ENCODE measurements at regions not wholly inside any gene's neighbourhood (a gene's known extent, or its start where the extent isn't known, plus 50 kb on each side); places are given as distances from the start of the nearest gene placed in this dataset.

DNA sequence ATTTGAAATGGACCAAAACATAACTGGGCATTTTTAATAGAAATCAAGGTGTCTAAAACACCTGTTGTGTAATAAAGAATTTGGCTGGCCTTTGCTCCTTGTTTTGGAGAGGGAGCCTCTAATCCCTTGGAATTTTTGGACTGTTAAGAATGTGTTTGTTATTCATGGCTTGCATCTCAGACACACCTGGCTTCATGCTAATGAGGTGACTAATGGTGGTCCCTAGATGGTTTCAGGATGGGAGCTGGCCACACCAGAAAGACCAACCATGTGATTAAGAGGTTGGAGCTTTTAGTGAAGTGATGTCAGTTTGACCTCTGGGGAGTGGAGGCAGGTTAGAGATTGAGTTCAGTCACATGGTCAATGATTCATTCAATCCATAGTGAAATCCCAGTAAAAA, 328.4 kb downstream of the DHX35 start:
- no peak for DNase-seq

DNA sequence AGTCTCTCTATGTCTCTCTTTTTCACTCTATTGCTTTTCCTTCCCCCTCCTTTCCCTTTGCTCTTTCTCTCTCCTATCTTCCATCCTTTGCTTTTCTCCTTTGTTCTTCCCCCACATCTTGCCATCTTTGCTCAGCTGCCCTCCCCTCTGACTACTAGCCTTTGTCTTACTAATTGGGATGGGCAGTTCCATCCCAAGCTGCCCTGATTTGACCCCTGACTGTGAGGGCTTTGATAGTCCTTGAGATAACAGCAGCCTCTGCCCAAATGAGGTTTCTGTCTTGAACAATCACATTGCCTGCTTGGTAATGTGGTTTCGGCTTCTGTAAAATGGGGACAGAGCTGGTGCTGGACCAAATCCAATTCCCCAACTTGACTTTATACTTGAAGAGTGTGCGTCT, 327.7 kb downstream of the DHX35 start:
- DNase-seq = no peak

GRCh38 chr20:39289316-39289715, 327.2 kb downstream of the DHX35 start:
- no peak for DNase-seq

GRCh38 chr20:39283464-39283863, 321.3 kb downstream of the DHX35 start:
- DNase-seq = no peak

GRCh38 chr20:39282619-39283092, 320.5 kb downstream of the DHX35 start:
- peak in 2 of 58 donors; percentile 2 to 13 for DNase-seq

DNA sequence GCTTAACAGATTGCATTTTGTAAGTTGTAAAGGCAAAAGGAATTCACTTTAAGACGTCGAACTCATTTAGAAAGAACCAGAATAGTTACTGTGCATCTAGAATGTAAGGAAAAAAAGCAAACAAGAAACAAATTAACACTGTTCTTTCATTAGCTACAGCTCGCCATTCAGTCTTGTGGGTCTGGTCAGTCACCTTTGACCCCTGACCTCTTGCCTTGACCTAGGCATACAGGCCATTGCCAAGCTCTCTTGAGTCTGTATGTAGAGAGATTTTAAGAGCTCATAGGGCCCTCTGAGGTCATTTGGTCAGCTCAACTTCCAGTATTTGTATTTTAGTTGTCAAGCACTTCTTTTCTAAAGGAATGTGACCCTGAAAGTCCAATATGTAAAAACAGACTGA, 318.7 kb downstream of the DHX35 start:
- no peak for DNase-seq

- no peak for DNase-seq
These were observed 316.2 kb downstream of the DHX35 start for GRCh38 chr20:39278230-39278788.

DNA sequence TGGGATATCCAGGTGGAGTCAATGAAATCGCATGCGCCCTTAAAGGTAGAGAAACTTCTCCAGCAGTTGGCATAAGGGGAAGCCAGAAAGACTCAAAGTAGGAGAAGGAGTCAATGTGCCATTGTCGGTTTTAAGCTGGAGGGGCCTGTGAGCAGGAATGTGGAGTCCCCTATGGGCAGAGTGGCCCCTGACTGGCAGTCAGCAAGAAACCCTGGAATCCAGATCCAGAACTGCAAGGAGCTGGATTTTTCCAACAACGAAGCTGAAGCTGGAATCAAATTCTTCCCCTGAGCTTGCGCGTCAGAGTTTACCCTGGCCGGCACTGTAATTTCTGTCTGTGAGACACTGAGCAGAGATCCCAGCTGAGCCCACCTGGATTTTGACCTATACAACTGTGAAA, 315.0 kb downstream of the DHX35 start:
- DNase-seq = no peak

- DNase-seq = no peak
These were observed 308.9 kb downstream of the DHX35 start for GRCh38 chr20:39270837-39271604.

DNA sequence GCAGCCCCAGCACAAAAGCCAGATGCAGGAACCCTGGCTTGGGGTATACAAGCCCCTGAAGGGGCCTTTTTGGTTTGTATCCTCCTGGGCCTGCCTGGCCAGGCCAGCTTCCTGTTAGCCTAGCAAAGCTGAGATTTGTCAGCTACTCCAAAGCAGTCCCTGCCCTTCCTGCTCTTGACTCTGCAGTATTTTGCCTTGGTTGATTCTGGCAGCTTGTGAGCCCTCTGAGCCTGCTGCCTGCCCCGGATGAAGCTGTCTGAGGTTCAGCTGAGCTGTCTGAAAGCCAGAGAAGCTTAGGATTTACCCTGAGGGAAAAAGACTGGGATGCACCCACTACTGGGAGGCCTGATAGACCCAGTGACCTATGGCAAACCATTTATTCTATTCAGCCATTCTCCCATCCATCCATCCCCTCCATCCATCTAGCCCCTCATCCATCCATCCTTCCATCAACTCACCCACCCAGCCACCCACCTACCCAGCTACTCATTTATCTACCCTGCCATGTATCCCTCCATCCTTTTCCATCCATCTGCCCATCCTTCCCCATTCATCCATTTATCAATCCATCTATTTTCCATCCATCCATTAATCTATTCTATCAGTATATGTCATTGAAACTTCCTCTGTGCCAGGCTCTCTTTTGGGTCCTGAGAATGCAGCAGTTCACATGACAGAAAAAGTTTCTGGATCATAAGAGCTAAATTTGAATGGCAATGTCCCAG, 307.5 kb downstream of the DHX35 start:
- DNase-seq = no peak

DNA sequence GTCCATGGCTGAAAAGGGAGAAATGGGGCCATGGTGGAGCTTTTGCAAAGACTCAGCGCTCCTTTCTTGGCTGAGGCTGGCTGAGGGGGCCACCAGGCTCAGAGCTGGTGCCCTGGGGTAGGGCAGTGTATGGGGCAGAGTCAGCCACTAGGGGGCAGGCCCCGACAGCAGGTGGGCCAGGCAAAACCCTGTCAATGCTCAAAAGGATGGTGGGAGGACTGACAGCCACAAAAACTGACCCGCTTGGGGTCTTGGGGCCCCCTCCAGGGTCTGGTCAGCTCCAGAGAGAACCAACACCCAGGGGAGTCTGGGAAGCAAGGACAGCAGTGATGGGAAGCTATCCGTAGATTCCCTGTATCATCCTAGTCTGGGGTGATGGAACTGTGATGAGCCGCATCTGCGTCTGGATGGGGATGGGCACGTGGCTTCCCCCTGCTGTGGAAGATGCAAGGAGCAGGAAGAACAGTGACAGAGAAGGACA, 306.9 kb downstream of the DHX35 start:
- DNase-seq = peak in 49 of 58 donors; percentile 2 to 65 (median 23)

DNA sequence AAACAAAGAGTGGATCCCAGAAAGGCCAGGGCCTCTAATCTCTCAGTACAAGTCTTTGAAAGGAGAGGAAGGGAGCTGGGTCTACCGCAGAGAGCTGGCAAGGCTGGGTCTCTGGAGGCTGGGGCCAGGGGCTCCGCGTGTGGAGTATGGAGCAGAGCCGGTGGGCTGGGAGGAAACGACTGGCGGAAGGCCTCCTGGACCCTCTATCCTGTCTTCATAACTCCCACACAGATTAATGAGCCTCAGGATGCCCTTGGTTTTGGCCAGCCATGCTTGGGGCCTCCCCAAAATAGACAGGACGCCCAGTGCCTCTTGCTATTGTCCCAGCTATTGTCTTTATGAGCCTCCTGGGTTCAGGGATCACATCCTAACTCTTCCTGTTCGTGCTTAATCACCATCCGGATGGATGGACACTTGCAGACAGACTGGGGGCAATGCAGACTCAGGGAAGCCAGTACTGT, 306.4 kb downstream of the DHX35 start:
- no peak for DNase-seq

- no peak for DNase-seq
These were observed 304.8 kb downstream of the DHX35 start for GRCh38 chr20:39266989-39267388.

DNA sequence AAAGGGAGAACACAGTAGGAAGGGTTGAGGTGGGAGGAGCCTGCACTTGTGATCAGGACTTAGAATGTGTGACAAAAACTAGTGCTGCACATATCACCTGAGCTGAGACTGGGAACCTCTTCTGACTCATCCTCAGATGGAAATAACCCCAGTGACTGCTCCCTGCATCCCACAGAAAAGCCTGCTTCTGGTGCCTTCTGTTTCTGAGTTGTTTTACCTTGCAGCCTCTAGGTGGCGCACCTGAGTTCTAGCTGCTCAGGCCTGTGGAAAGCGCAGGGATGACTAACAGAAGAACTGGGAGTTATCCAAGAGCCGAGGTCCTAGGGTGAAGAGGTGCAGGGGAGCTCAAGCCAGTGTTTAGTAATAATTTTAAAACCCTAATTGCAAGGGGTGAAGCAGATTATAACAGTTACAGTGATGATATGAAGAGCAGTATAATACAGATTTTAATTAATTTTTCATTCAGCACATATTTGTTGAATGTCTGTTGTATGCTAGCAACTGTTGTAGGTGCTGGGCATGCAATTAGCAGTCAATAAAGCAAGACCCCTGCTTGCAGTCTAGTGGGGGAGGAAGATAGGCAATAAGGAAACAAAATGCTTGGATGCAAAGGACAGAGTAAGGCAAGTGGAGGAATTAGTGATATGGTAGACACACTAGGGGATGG, 302.5 kb downstream of the DHX35 start:
- peak in 47 of 58 donors; percentile 1 to 72 (median 17) for DNase-seq

- DNase-seq = no peak
These were observed 300.9 kb downstream of the DHX35 start for GRCh38 chr20:39263076-39263475.

DNA sequence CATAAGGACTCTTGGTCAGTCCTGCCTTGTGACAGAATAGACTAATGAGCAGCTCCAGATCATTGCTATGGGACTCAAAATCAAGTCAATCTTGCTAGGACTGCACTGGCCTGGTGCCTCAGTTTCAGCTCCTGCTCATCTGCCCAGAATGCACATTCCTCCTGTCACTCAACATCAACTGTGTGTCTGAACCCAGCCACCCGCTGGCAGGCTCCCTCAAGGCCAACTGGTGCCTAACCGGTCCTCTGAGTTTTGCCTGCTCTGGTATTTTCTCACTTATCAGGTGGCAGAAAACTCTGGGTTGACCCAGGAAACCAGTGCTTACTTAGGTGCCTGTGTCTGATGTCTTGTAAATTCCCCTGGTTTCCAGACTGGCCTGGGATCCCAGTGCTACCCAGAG, 297.7 kb downstream of the DHX35 start:
- DNase-seq = no peak

DNA sequence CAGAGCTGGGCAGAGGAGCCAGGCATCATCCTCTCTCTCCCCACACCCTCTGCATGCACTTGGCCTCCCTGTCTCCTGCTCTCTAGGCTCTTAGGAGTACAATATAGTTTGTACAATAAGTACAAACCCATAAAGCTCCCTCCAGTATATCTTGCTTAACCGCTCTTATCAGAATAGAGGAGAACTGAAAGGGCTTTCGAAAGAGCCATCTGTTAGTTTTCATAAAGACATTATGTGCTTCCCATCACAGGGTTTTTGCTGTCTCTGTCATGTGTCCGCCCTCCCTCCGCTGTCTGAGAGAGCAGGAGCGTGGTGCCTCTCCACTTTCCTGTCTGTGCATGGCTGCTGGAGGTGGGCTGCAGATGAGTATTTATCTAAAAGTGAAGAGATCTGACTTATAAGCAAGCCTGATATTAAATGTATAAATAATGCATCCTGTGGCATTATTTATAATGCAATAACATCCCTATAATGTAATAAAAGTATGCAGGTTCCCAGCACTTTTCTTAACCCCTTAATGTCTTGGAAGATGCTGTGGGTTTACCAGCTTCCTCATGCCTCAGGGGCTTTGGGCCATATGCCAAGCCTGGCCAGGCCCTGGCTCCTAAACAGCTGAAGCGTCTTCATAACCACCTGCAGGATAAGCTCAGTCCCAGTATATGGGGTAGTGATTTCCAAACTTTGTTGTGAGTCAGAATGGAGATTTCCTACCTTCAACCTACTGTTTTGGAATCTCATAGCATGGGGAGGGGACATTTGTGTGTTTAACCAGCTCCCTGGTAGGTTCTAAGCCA, 297.1 kb downstream of the DHX35 start:
- peak in 13 of 58 donors; percentile 3 to 30 (median 19) for DNase-seq

DNA sequence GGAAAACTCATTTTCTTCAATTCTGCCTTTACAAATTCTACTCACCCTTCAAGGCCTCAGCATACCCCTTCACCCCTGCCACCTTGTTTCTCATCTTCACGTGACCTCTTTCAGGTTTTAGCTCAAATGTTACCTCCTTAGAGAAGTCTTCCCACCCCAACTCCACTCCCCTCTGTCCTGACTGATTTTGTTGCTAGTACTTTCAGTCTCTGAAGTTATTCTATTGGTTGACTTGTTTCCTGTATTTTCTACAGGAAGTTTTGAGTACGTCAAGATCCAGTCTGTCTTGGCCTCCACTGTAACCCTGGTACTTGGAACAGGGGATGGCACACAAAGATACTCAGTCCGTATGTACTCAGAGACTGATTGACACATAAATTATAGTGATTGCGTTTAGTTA, 296.1 kb downstream of the DHX35 start:
- no peak for DNase-seq

- DNase-seq = no peak
These were observed 291.1 kb downstream of the DHX35 start for GRCh38 chr20:39253051-39253755.

- DNase-seq = no peak
These were observed 289.9 kb downstream of the DHX35 start for GRCh38 chr20:39252035-39252434.
